Right atrium auricular region (tissue), 2 donors: ENCODE measurements at regions not wholly inside any gene's neighbourhood (a gene's known extent, or its start where the extent isn't known, plus 50 kb on each side); places are given as distances from the start of the nearest gene placed in this dataset.

Experiments used
- DNase-seq: peaks from one replicate; pipeline ENCODE4 v3.0.0-alpha.2; 2019; ENCODE audit warnings: low spot score
- H3K27ac ChIP-seq, 2 donors: fragments of 200-600 bp; sonication (generic); 1 replicate in 1 of 2; 2 replicates in 1 of 2; pipeline ENCODE4 v1.5.1; 2016 to 2019
- H3K27me3 ChIP-seq, 2 donors: fragments of 200-600 bp; sonication (generic); one replicate each; pipeline versions ENCODE4 v1.5.1 to v1.6.0; 2017 to 2019
- H3K36me3 ChIP-seq: fragments of 200-600 bp; sonication (generic); one replicate; pipeline ENCODE4 v1.5.1; 2016
- H3K4me1 ChIP-seq, 2 donors: fragments of 200-600 bp; sonication (generic); one replicate each; pipeline versions ENCODE4 v1.5.1 to v1.6.0; 2017 to 2019
- H3K4me3 ChIP-seq, 2 donors: fragments of 200-600 bp; sonication (generic); 1 replicate in 1 of 2; 2 replicates in 1 of 2; pipeline ENCODE4 v1.5.1; 2017 to 2019; ENCODE audit warnings: mild to moderate bottlenecking in 1 of 2, moderate library complexity in 1 of 2
- H3K9me3 ChIP-seq, 2 donors: fragments of 200-600 bp; sonication (generic); one replicate each; pipeline ENCODE4 v1.5.1; 2019
- TF ChIP-seq, protein P1 (sequence below), 2 donors: fragments of 200-600 bp; sonication (generic); IDR thresholded peaks; one replicate each; pipeline ENCODE4 v1.5.1; 2019; ENCODE audit warnings: antibody characterized with exemption in 2 of 2

DNA sequence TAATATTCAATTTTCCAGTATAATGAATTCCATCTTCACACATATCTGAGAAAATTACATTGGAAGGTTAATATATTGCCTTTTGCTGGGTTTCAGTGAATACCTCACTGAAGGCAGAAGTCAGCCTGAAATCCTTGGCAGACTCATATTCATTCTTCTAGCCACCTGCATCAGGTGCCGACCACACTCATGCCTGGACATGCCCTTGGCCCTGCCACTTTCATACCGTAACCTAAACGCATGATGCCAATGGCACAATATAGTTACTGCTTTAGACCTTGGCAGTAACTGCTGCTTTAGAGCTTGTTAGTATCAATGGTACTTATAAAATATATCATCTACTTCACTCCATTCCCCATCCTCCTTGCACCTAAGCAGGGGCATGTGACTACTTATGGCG is 817.6 kb upstream of the CDH8 start:
- H3K27ac ChIP-seq = no peak overlapping the region
- no peaks in the 10 kb centered on the region for H3K4me1 ChIP-seq
- DNase-seq = no peak
- H3K36me3 ChIP-seq = no peaks in the 10 kb centered on the region
- TF ChIP-seq, protein P1, sequence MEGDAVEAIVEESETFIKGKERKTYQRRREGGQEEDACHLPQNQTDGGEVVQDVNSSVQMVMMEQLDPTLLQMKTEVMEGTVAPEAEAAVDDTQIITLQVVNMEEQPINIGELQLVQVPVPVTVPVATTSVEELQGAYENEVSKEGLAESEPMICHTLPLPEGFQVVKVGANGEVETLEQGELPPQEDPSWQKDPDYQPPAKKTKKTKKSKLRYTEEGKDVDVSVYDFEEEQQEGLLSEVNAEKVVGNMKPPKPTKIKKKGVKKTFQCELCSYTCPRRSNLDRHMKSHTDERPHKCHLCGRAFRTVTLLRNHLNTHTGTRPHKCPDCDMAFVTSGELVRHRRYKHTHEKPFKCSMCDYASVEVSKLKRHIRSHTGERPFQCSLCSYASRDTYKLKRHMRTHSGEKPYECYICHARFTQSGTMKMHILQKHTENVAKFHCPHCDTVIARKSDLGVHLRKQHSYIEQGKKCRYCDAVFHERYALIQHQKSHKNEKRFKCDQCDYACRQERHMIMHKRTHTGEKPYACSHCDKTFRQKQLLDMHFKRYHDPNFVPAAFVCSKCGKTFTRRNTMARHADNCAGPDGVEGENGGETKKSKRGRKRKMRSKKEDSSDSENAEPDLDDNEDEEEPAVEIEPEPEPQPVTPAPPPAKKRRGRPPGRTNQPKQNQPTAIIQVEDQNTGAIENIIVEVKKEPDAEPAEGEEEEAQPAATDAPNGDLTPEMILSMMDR (IDR thresholded peaks at IDR 0.05) = no peak
- H3K27me3 ChIP-seq = no peaks in the 10 kb centered on the region
- no peak overlapping the region for H3K4me3 ChIP-seq
- H3K9me3 ChIP-seq = no peaks in the 10 kb centered on the region

DNA sequence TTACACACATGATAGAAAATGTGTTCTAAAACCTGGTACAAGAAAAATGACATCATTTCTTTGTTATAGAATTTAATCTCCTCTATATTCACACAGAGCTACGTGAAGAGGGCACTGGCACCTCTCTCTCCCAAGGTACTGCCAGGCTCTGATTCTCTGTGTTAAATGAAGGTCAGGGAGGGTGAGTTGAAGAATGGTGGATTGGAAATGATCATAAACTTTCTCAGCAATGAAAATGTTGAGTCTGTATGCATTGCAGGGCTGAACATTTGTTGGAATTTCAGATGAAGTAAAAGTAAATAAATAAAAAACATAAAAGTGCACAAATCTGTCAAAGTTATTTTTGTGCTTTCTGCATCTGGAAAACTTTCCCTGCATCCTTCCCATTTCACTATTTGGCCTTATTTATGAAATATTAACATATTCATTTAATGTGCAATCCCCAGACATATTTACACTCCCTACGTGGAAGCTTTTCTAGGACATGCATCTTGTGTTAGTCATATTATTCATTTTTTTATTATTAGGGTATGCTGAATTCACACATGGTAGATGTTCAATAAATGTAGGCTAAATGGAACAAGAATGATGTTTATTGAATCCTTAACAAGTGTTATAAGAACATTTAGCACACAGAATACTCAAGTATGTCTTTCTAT is 810.3 kb upstream of the CDH8 start:
- no peaks in the 10 kb centered on the region for H3K4me1 ChIP-seq
- no peaks in the 10 kb centered on the region for H3K27me3 ChIP-seq
- TF ChIP-seq, protein P1 (IDR thresholded peaks at IDR 0.05) = no peak
- no peak overlapping the region for H3K4me3 ChIP-seq
- H3K27ac ChIP-seq = no peak overlapping the region
- H3K36me3 ChIP-seq = no peaks in the 10 kb centered on the region
- no peak for DNase-seq
- H3K9me3 ChIP-seq = no peaks in the 10 kb centered on the region

GRCh38 chr16:62832214-62832613 is 796.0 kb upstream of the CDH8 start:
- H3K4me3 ChIP-seq = no peak overlapping the region
- no peaks in the 10 kb centered on the region for H3K4me1 ChIP-seq
- TF ChIP-seq, protein P1 (IDR thresholded peaks at IDR 0.05) = no peak
- H3K27me3 ChIP-seq = no peaks in the 10 kb centered on the region
- no peaks in the 10 kb centered on the region for H3K9me3 ChIP-seq
- no peak for DNase-seq
- no peaks in the 10 kb centered on the region for H3K36me3 ChIP-seq
- H3K27ac ChIP-seq = no peak overlapping the region

- Histone ChIP-seq H3K4me1 (no peaks in the 10 kb centered on the region), H3K4me3 (no peak overlapping the region), H3K27me3 (no peaks in the 10 kb centered on the region), H3K27ac (no peak overlapping the region), H3K36me3 (no peaks in the 10 kb centered on the region), H3K9me3 (no peaks in the 10 kb centered on the region)
- no peak for DNase-seq
- TF ChIP-seq, protein P1 (IDR thresholded peaks at IDR 0.05) = no peak
Measured at GRCh38 chr16:62831235-62831850, 795.1 kb upstream of the CDH8 start.

DNA sequence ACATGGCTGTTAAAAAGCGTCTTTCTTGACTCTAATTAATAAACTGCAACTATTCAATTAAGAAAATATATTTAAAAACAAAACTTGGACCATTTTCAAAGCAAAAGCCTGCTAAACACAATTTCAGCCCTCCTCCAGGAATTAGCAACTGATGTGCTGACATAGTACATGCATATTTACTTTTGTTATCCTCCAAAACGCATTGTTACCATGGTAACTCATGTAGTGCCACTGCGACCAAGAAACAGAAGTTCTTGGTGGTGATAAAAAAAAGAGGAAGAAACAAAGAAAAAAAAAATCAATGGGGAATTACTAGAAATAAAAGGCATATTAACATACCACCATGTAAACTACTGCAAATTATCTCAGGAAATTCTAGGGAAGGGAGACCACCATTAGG is 793.4 kb upstream of the CDH8 start:
- no peak for DNase-seq
- Histone ChIP-seq H3K4me3 (no peak overlapping the region), H3K4me1 (no peaks in the 10 kb centered on the region)

More for the DNA sequence above, 793.4 kb upstream of the CDH8 start:
- no peaks in the 10 kb centered on the region for H3K9me3 ChIP-seq
- no peak overlapping the region for H3K27ac ChIP-seq
- no peaks in the 10 kb centered on the region for H3K36me3 ChIP-seq
- no peaks in the 10 kb centered on the region for H3K27me3 ChIP-seq
- TF ChIP-seq, protein P1 (IDR thresholded peaks at IDR 0.05) = no peak
